SK-N-SH (cell line): ENCODE measurements at regions not wholly inside any gene's neighbourhood (a gene's known extent, or its start where the extent isn't known, plus 50 kb on each side); places are given as distances from the start of the nearest gene placed in this dataset.

Experiments
- CTCF ChIA-PET: fragments of 300-600, 350-600 bp; formaldehyde crosslinking; extraction: SDS; loops from one replicate; lab custom pipeline; 2021; lab: Yijun Ruan, JAX
- POLR2A ChIA-PET: fragments of 350-600 bp; sonication (Branson Sonifier 250); formaldehyde crosslinking; extraction: SDS; loops from one replicate; lab custom pipeline; 2020; ENCODE audit warnings: antibody characterized with exemption, inconsistent platforms; lab: Yijun Ruan, JAX
- DNase-seq: peaks from one replicate; pipeline ENCODE4 v3.0.0; 2012
- H2AFZ ChIP-seq: fragments of 200-600 bp; sonication (generic); 2 replicates; pipeline ENCODE4 v1.8.1; 2016; ENCODE audit warnings: antibody characterized with exemption, mild to moderate bottlenecking, low read depth
- H3F3A ChIP-seq: fragments of 200-600 bp; sonication (generic); replicated peaks from 2 replicates; pipeline ENCODE3; 2016; ENCODE audit warnings: antibody characterized with exemption, mild to moderate bottlenecking; ENCODE audit not compliant: insufficient read depth
- H3K27ac ChIP-seq, 2 experiments: fragments of 200-500 bp in 1 of 2; fragments of 200-600 bp in 1 of 2; sonication (Bioruptor generic) in 1 of 2; sonication (generic), shearing (Covaris generic) in 1 of 2; 2 replicates each; pipeline versions ENCODE4 v1.5.1 to v1.6.1; 2014 to 2016; ENCODE audit warnings: low read depth in 2 of 2, inconsistent platforms in 1 of 2, low read length in 1 of 2, mild to moderate bottlenecking in 1 of 2, mixed read lengths in 1 of 2
- H3K27me3 ChIP-seq: fragments of 200-600 bp; sonication (generic), shearing (Covaris generic); 2 replicates; pipeline ENCODE4 v1.6.1; 2016; ENCODE audit warnings: mixed run types; ENCODE audit not compliant: insufficient read depth
- H3K36me3 ChIP-seq, 2 experiments: fragments of 200-500 bp in 1 of 2; fragments of 200-600 bp in 1 of 2; sonication (Bioruptor generic) in 1 of 2; sonication (generic) in 1 of 2; replicated peaks in 1 of 2; 2 replicates each; pipeline versions ENCODE3 to v1.5.1; 2014 to 2016; ENCODE audit warnings: low read length in 1 of 2, mild to moderate bottlenecking in 1 of 2; ENCODE audit not compliant: insufficient read depth in 2 of 2, control insufficient read depth in 1 of 2
- H3K4me1 ChIP-seq, 2 experiments: fragments of 200-500 bp in 1 of 2; fragments of 200-600 bp in 1 of 2; sonication (Bioruptor generic) in 1 of 2; sonication (generic), shearing (Covaris generic) in 1 of 2; 2 replicates each; pipeline versions ENCODE4 v1.5.1 to v1.6.1; 2014 to 2016; ENCODE audit warnings: low read depth in 1 of 2, low read length in 1 of 2, mixed run types in 1 of 2; ENCODE audit not compliant: insufficient read depth in 2 of 2, control insufficient read depth in 1 of 2
- H3K4me2 ChIP-seq: fragments of 200-600 bp; sonication (generic), shearing (Covaris generic); 2 replicates; pipeline ENCODE4 v1.6.1; 2017; ENCODE audit warnings: mixed run types
- H3K4me3 ChIP-seq, 2 experiments: fragments of 200-500 bp in 1 of 2; fragments of 200-600 bp in 1 of 2; sonication (Bioruptor generic) in 1 of 2; sonication (generic), shearing (Covaris generic) in 1 of 2; 2 replicates each; pipeline versions ENCODE4 v1.5.1 to v1.8.1; 2014 to 2016; ENCODE audit warnings: low read depth in 2 of 2, inconsistent platforms in 1 of 2, low read length in 1 of 2, mild to moderate bottlenecking in 1 of 2, mixed read lengths in 1 of 2, moderate library complexity in 1 of 2
- H3K79me2 ChIP-seq: fragments of 200-600 bp; sonication (generic); 2 replicates; pipeline ENCODE4 v1.8.1; 2017; ENCODE audit warnings: mild to moderate bottlenecking; ENCODE audit not compliant: insufficient read depth
- H3K9ac ChIP-seq: fragments of 200-600 bp; sonication (generic); 2 replicates; pipeline ENCODE4 v1.6.1; 2017; ENCODE audit warnings: mixed run types
- H3K9me2 ChIP-seq: fragments of 200-600 bp; sonication (generic); 2 replicates; pipeline ENCODE4 v1.6.1; 2017; ENCODE audit warnings: mixed run types
- H3K9me3 ChIP-seq: fragments of 200-600 bp; sonication (generic); 2 replicates; pipeline ENCODE4 v1.6.1; 2017; ENCODE audit warnings: mixed run types, mild to moderate bottlenecking, moderate library complexity
- H4K20me1 ChIP-seq: fragments of 200-600 bp; sonication (generic); 2 replicates; pipeline ENCODE4 v1.6.1; 2017; ENCODE audit warnings: mild to moderate bottlenecking, mixed run types; ENCODE audit not compliant: insufficient read depth
- CHD2 ChIP-seq: fragments of 150-350 bp; IDR thresholded peaks from 2 replicates; pipeline ENCODE4 v1.6.1; 2018; ENCODE audit warnings: low read length; ENCODE audit not compliant: partially characterized antibody
- EZH2phosphoT487 ChIP-seq: fragments of 200-600 bp; sonication (generic); IDR thresholded peaks from 2 replicates; pipeline ENCODE4 v1.6.1; 2017; ENCODE audit warnings: low read depth, mixed run types, mild to moderate bottlenecking, antibody characterized with exemption, moderate library complexity, borderline replicate concordance
- FOXJ3 ChIP-seq: sonication (generic); formaldehyde crosslinking; IDR thresholded peaks from 2 replicates; pipeline ENCODE4 v1.5.1; 2020; ENCODE audit warnings: mild to moderate bottlenecking, missing genetic modification reagents
- FOXM1 ChIP-seq: IDR thresholded peaks from 2 replicates; pipeline ENCODE4 v1.4.0; 2012; ENCODE audit warnings: low read depth, mild to moderate bottlenecking
- GABPA ChIP-seq: IDR thresholded peaks from 2 replicates; pipeline ENCODE4 v1.4.0; 2012; ENCODE audit warnings: low read depth, mild to moderate bottlenecking
- GATA2 ChIP-seq: sonication (generic); formaldehyde crosslinking; IDR thresholded peaks from 2 replicates; pipeline ENCODE4 v1.5.0; 2020; ENCODE audit warnings: mild to moderate bottlenecking, missing genetic modification reagents
- MEF2A ChIP-seq: IDR thresholded peaks from 2 replicates; pipeline ENCODE4 v1.4.0; 2012; ENCODE audit warnings: low read depth, borderline replicate concordance
- NFIC ChIP-seq: IDR thresholded peaks from 2 replicates; pipeline ENCODE4 v1.4.0; 2012; ENCODE audit warnings: borderline replicate concordance
- RCOR1 ChIP-seq: fragments of 150-350 bp; IDR thresholded peaks from 2 replicates; pipeline ENCODE4 v1.6.1; 2017; ENCODE audit warnings: antibody characterized with exemption, low read length
- RFX5 ChIP-seq: IDR thresholded peaks from 2 replicates; pipeline ENCODE4 v1.6.1; 2012; ENCODE audit warnings: mild to moderate bottlenecking, improper control_type of control experiment, low read length
- SIN3A ChIP-seq: IDR thresholded peaks from 2 replicates; pipeline ENCODE4 v1.6.1; 2012; ENCODE audit warnings: low read depth, mild to moderate bottlenecking, low read length, moderate library complexity, borderline replicate concordance
- SMC3 ChIP-seq: IDR thresholded peaks from 2 replicates; pipeline ENCODE4 v1.6.1; 2012; ENCODE audit warnings: low read depth, low read length, improper control_type of control experiment
- TCF12 ChIP-seq: IDR thresholded peaks from 2 replicates; pipeline ENCODE4 v1.4.0; 2012
- TEAD4 ChIP-seq: IDR thresholded peaks from 2 replicates; pipeline ENCODE4 v1.4.0; 2012; ENCODE audit warnings: mild to moderate bottlenecking, borderline replicate concordance; ENCODE audit not compliant: insufficient read depth
- WGBS: methylation state at CpG from one replicate; pipeline ENCODE4 v1.1.6; 2017; ENCODE audit warnings: low lambda C conversion rate; 5-methylcytosine and 5-hydroxymethylcytosine counted together
- TF ChIP-seq, protein P1 (sequence below): IDR thresholded peaks from 2 replicates; pipeline ENCODE4; 2012
- TF ChIP-seq, protein P2 (sequence below): fragments of 200-600 bp; sonication (generic); IDR thresholded peaks from 2 replicates; pipeline ENCODE4 v1.6.1; 2017; ENCODE audit warnings: antibody characterized with exemption, mild to moderate bottlenecking, moderate library complexity
- TF ChIP-seq, protein P3 (sequence below): IDR thresholded peaks from 2 replicates; pipeline ENCODE4 v1.6.1; 2012; ENCODE audit warnings: mild to moderate bottlenecking, low read depth, low read length, moderate library complexity

DNA sequence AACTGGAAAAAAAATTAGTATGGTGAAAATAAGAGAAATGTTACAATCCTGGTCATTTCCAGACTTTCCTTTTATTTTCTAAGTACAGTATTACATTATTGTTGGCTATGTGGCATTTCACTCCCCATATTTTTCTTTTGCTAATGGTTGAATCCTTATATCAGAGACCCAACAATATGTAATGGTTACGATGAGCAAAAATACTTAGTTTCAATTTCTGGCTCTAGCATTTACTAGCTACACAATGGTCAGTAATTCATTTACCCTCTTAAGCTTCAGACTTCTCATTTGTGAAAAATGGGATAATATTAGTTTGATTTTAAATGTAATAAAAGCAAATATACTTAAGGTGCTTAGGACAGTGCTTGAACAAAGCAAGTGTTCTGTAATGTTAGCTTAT, 942.9 kb upstream of the PABPC4L start:
- Histone ChIP-seq H3K27me3 (no peaks in the 10 kb centered on the region), H3K36me3 (no peaks in the 10 kb centered on the region), H2AFZ (no peak overlapping the region), H3K4me2 (peak overlapping the region; percentile 26; the same call in 1 of the 2 replicates), H3K9me3 (no peaks in the 10 kb centered on the region), H3K27ac (no peak overlapping the region), H3K4me3 (peak overlapping the region in 1 of 2 experiments; percentile 9; a peak in 1 of 4 replicates), H4K20me1 (no peaks in the 10 kb centered on the region)
- DNase-seq = no peak
- no peak for TF ChIP-seq GATA2 (CRISPR knock-in tag)
- TF ChIP-seq GABPA = no peak
- TF ChIP-seq MEF2A = no peak
- TF ChIP-seq TEAD4 = no peak
- no peak for TF ChIP-seq EZH2phosphoT487
- no peak for TF ChIP-seq SMC3
- TF ChIP-seq NFIC = no peak
- TF ChIP-seq, protein P1, sequence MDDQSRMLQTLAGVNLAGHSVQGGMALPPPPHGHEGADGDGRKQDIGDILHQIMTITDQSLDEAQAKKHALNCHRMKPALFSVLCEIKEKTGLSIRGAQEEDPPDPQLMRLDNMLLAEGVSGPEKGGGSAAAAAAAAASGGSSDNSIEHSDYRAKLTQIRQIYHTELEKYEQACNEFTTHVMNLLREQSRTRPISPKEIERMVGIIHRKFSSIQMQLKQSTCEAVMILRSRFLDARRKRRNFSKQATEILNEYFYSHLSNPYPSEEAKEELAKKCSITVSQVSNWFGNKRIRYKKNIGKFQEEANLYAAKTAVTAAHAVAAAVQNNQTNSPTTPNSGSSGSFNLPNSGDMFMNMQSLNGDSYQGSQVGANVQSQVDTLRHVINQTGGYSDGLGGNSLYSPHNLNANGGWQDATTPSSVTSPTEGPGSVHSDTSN = no peak
- no peak for TF ChIP-seq SIN3A
- TF ChIP-seq, protein P2, sequence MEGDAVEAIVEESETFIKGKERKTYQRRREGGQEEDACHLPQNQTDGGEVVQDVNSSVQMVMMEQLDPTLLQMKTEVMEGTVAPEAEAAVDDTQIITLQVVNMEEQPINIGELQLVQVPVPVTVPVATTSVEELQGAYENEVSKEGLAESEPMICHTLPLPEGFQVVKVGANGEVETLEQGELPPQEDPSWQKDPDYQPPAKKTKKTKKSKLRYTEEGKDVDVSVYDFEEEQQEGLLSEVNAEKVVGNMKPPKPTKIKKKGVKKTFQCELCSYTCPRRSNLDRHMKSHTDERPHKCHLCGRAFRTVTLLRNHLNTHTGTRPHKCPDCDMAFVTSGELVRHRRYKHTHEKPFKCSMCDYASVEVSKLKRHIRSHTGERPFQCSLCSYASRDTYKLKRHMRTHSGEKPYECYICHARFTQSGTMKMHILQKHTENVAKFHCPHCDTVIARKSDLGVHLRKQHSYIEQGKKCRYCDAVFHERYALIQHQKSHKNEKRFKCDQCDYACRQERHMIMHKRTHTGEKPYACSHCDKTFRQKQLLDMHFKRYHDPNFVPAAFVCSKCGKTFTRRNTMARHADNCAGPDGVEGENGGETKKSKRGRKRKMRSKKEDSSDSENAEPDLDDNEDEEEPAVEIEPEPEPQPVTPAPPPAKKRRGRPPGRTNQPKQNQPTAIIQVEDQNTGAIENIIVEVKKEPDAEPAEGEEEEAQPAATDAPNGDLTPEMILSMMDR = no peak
- no peak for TF ChIP-seq TCF12
- TF ChIP-seq RFX5 = no peak
- TF ChIP-seq, all 33 proteins: peak for 0
- ChIA-PET POLR2A (no interaction called here), CTCF (no interaction called here)
- Histone ChIP-seq H3F3A (no peaks in the 10 kb centered on the region), H3K79me2 (no peaks in the 10 kb centered on the region), H3K9ac (no peak overlapping the region), H3K4me1 (no peaks in the 10 kb centered on the region), H3K9me2 (no peaks in the 10 kb centered on the region)
- 0% methylated on average over 1 of the region's 1 CpG for WGBS

DNA sequence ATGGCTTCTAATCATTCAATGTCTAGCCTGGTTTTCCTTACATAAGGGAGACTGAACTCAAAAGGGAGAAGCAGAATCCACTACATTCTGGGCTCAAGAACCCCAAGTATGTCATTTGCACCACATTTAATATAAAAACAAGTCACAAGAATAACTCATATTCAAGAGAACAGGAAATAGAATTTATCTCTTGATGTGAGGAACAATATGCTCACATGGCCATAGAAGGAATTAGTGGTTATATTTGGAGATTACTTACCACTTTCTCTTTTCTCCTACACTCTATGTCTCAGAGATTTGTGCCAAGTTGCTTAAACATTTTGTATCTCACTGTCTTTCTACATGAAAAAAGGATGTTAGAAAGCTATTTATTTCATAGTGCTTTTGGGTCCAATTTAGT, 922.6 kb upstream of the PABPC4L start:
- Histone ChIP-seq H3K9me2 (no peaks in the 10 kb centered on the region), H3K9ac (no peak overlapping the region), H3K79me2 (no peaks in the 10 kb centered on the region), H3K9me3 (no peaks in the 10 kb centered on the region; the same call in 1 of the 2 replicates), H3F3A (no peaks in the 10 kb centered on the region), H3K36me3 (no peaks in the 10 kb centered on the region), H4K20me1 (no peaks in the 10 kb centered on the region), H3K4me3 (no peak overlapping the region), H2AFZ (no peak overlapping the region), H3K27me3 (no peaks in the 10 kb centered on the region; the same call in 1 of the 2 replicates), H3K4me2 (no peak overlapping the region), H3K27ac (no peak overlapping the region), H3K4me1 (no peaks in the 10 kb centered on the region)
- TF ChIP-seq RCOR1 = no peak
- no peak for TF ChIP-seq CHD2
- TF ChIP-seq, protein P2 = no peak
- no peak for TF ChIP-seq GABPA
- TF ChIP-seq FOXM1 = no peak
- TF ChIP-seq FOXJ3 (CRISPR knock-in tag) = no peak
- TF ChIP-seq, protein P3, sequence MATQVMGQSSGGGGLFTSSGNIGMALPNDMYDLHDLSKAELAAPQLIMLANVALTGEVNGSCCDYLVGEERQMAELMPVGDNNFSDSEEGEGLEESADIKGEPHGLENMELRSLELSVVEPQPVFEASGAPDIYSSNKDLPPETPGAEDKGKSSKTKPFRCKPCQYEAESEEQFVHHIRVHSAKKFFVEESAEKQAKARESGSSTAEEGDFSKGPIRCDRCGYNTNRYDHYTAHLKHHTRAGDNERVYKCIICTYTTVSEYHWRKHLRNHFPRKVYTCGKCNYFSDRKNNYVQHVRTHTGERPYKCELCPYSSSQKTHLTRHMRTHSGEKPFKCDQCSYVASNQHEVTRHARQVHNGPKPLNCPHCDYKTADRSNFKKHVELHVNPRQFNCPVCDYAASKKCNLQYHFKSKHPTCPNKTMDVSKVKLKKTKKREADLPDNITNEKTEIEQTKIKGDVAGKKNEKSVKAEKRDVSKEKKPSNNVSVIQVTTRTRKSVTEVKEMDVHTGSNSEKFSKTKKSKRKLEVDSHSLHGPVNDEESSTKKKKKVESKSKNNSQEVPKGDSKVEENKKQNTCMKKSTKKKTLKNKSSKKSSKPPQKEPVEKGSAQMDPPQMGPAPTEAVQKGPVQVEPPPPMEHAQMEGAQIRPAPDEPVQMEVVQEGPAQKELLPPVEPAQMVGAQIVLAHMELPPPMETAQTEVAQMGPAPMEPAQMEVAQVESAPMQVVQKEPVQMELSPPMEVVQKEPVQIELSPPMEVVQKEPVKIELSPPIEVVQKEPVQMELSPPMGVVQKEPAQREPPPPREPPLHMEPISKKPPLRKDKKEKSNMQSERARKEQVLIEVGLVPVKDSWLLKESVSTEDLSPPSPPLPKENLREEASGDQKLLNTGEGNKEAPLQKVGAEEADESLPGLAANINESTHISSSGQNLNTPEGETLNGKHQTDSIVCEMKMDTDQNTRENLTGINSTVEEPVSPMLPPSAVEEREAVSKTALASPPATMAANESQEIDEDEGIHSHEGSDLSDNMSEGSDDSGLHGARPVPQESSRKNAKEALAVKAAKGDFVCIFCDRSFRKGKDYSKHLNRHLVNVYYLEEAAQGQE = no peak
- ChIA-PET CTCF (no interaction called here), POLR2A (no interaction called here)
- no peak for DNase-seq
